ENCODE measurements at regions not wholly inside any gene's neighbourhood (a gene's known extent, or its start where the extent isn't known, plus 50 kb on each side); places are given as distances from the start of the nearest gene placed in this dataset.

DNA sequence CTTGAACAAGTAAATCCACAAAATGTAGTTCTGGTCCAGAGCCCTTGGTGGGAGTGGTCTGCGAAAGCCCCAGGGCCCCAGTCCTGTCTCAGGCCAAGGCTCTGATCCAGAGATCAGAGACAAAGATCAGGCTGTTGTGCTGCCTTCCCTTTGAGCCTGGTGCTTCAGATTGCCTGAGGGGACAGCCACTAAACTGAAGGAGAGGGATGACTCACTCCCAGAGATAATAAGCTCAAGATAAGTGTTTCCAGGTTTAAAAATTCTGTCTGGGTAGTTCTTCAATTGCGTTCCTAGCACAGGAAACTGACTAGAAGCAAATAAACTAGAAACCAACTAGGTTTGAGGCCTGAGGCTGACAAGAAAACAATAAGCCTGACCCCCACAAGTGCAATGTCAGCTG lies 190.2 kb downstream of the RAMP3 start:
- TF ChIP-seq, protein P1, sequence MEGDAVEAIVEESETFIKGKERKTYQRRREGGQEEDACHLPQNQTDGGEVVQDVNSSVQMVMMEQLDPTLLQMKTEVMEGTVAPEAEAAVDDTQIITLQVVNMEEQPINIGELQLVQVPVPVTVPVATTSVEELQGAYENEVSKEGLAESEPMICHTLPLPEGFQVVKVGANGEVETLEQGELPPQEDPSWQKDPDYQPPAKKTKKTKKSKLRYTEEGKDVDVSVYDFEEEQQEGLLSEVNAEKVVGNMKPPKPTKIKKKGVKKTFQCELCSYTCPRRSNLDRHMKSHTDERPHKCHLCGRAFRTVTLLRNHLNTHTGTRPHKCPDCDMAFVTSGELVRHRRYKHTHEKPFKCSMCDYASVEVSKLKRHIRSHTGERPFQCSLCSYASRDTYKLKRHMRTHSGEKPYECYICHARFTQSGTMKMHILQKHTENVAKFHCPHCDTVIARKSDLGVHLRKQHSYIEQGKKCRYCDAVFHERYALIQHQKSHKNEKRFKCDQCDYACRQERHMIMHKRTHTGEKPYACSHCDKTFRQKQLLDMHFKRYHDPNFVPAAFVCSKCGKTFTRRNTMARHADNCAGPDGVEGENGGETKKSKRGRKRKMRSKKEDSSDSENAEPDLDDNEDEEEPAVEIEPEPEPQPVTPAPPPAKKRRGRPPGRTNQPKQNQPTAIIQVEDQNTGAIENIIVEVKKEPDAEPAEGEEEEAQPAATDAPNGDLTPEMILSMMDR (conservative IDR thresholded peaks at IDR 0.05; ENCODE audit: low read length) = no peak
- DNase-seq (ENCODE audit: low read depth) = peak; percentile 47
- no peak overlapping the region for H3K4me3 ChIP-seq (ENCODE audit: low read length)

GRCh38 chr7:45349090-45349489 lies 191.5 kb downstream of the RAMP3 start:
- TF ChIP-seq, protein P1 (conservative IDR thresholded peaks at IDR 0.05; ENCODE audit: low read length) = no peak
- DNase-seq (ENCODE audit: low read depth) = no peak
- no peak overlapping the region for H3K4me3 ChIP-seq (ENCODE audit: low read length)

- TF ChIP-seq, protein P1 (conservative IDR thresholded peaks at IDR 0.05; ENCODE audit: low read length) = no peak
- no peak overlapping the region for H3K4me3 ChIP-seq (ENCODE audit: low read length)
- no peak for DNase-seq (ENCODE audit: low read depth)
Observed at GRCh38 chr7:45350896-45351295, 193.3 kb downstream of the RAMP3 start.

DNA sequence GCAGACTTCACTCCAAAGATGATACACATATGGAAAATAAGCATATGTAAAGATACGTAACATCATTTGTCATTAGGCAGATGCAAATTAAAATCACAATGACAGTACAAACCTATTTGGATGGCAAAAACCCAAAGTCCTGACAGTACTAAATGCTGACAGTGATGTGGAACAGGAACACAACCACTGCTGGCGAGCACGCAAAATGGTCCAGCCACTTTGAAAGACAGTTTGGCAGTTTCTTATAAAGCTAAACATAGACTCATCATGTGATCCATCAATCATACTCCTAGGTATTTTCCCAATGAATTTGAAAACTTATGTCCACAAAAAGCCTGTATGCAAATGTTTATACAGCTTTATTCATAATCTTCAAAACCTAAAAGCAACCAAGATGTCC lies 200.7 kb downstream of the RAMP3 start:
- H3K4me3 ChIP-seq (ENCODE audit: low read length) = no peak overlapping the region
- TF ChIP-seq, protein P1 (conservative IDR thresholded peaks at IDR 0.05; ENCODE audit: low read length) = no peak
- no peak for DNase-seq (ENCODE audit: low read depth)

DNA sequence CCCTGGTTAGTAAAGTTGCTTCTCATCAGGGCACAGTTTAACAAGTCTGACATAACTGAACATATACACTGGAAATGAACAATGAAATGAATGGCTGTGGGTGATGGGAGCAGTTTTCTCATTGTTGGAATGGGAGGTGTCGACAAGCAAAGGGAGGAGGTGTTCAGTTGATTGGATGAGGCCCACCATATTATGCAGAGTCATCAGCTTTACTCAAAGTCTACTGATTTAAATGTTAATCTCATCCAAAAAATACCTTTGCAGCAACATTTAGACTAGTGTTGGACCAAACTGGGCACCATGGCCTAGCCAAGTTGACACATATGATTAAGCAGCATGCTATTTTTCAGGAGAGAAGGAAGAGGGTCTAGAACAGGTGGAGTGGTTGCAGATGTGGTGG lies 201.7 kb downstream of the RAMP3 start:
- no peak overlapping the region for H3K4me3 ChIP-seq (ENCODE audit: low read length)
- TF ChIP-seq, protein P1 (conservative IDR thresholded peaks at IDR 0.05; ENCODE audit: low read length) = no peak
- DNase-seq (ENCODE audit: low read depth) = no peak

DNA sequence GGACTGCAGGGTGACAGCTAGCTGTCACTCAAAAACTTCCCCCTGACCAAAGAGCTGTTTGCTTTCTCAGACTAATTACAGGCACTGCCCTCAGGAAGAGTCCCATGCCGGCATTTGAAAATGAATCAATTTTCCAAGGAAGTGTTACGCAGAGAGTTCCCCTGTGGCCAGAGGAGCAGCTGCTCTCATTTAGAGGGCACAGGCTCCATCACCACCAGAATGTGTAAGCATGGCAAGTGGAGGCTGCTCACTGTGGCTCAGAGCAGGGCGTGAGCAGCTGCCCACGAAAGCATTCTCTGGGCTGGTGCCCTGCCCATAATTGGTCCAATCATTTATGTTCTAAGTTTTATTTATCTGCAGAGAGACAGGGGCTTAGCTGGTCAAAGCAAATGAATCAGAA lies 202.2 kb downstream of the RAMP3 start:
- H3K4me3 ChIP-seq (ENCODE audit: low read length) = no peak overlapping the region
- TF ChIP-seq, protein P1 (conservative IDR thresholded peaks at IDR 0.05; ENCODE audit: low read length) = no peak

DNA sequence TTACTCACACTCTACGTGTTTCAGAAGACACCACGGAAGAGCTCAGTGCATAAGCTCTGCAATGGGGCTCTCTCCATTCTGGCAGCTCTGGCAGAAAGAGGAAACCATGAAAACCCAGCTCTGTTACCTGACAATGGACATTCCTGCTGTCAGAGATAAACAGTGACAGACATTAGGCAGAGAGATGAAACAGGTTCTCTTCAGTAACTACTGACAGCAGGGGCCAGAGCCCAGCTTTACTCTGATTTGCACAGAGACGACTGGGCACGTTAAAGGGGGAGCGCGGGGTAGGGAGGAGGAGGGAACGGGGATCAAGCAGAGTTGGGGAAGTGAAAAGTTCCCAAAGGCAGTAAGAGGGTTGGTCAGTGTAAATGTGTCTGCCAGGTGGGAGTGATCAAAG lies 206.1 kb downstream of the RAMP3 start:
- TF ChIP-seq, protein P1 (conservative IDR thresholded peaks at IDR 0.05; ENCODE audit: low read length) = no peak
- no peak overlapping the region for H3K4me3 ChIP-seq (ENCODE audit: low read length)

More for the DNA sequence above, 202.2 kb downstream of the RAMP3 start:
- no peak for DNase-seq (ENCODE audit: low read depth)

More for the DNA sequence above, 206.1 kb downstream of the RAMP3 start:
- DNase-seq (ENCODE audit: low read depth) = no peak
